GM13976 (cell line): ENCODE measurements at regions not wholly inside any gene's neighbourhood (a gene's known extent, or its start where the extent isn't known, plus 50 kb on each side); places are given as distances from the start of the nearest gene placed in this dataset.
"Not testable (repeated sequence)": the region's sequence is repeated elsewhere in the genome, so short reads cannot be mapped to it uniquely, and the experiment has no call there.

Experiments
- DNase-seq: peaks from one replicate; pipeline ENCODE4 v3.0.0; 2012; ENCODE audit warnings: low spot score
- in situ Hi-C: fragments of 300-500 bp; cut with MboI; formaldehyde crosslinking; loops from one replicate; pipeline ENCODE4 v1.12.0; 2022; ENCODE audit warnings: low sequenced_read_pairs, mixed read lengths, inconsistent platforms; ENCODE audit not compliant: unreplicated experiment
- TF ChIP-seq, protein P1 (sequence below): IDR thresholded peaks from 2 replicates; pipeline ENCODE4 v1.5.1; 2012; ENCODE audit warnings: borderline replicate concordance, mild to moderate bottlenecking; ENCODE audit not compliant: insufficient read depth; ENCODE audit errors: extremely low read depth, missing control alignments, control extremely low read depth

DNA sequence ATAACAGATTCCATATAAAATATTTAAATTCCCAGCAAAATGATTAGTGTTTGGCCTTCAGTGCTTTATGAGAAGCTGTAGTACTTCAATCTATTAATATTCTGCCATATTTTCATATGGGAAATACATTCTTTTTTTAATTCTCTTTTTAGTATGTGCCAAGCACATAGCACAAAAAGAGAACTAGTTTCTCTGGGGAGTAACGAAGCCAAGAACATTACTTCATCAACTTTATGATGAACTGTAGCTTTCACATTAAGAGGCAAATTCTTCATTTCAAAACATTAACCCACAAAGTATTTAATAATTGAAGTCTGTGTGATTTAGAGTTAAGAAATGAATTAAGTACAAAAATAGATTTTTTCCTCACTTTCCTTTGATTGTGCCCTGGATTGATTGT is 281.0 kb upstream of the EYS start:
- TF ChIP-seq, protein P1, sequence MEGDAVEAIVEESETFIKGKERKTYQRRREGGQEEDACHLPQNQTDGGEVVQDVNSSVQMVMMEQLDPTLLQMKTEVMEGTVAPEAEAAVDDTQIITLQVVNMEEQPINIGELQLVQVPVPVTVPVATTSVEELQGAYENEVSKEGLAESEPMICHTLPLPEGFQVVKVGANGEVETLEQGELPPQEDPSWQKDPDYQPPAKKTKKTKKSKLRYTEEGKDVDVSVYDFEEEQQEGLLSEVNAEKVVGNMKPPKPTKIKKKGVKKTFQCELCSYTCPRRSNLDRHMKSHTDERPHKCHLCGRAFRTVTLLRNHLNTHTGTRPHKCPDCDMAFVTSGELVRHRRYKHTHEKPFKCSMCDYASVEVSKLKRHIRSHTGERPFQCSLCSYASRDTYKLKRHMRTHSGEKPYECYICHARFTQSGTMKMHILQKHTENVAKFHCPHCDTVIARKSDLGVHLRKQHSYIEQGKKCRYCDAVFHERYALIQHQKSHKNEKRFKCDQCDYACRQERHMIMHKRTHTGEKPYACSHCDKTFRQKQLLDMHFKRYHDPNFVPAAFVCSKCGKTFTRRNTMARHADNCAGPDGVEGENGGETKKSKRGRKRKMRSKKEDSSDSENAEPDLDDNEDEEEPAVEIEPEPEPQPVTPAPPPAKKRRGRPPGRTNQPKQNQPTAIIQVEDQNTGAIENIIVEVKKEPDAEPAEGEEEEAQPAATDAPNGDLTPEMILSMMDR = no peak
- DNase-seq = no peak
- in situ Hi-C loops = no loop called here

DNA sequence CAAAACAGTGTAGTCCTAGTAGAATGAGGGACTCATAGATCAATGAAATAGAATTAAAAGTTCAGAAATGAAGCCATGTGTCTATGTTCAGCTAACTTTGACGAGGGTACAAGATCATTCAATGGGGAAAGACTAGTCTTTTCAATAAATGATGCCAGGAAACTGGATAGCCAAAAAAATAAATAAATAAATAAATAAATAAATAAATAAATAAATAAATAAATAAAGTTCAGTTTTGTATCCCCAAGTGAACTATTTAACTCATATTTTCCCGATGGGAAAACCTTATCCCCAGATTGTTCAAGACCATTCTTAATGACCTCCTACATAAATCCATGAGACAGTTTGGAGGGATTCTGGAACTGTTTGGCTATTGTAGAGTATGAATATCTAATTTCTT is 277.1 kb upstream of the EYS start:
- in situ Hi-C loops = no loop called here
- TF ChIP-seq, protein P1 = no peak
- DNase-seq = no peak

DNA sequence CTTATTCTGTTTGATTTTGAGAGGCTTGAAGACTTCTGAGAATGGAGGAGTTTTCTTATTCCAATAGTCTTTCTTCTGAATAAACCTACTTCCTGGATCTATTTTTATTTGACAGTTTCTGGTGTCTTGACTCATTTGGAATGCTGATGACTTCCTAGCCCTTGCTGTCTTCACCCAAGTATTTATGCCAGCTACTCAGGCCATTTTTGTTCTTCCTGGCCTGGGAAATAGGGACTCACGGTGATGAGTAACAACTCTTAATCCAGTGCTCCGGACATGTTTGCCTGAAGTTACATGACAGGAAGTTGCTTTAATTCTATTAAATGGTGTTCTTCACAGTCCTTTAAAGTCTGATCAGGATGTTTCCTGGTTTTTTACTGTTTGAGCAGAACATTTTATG is 272.1 kb upstream of the EYS start:
- DNase-seq = no peak

DNA sequence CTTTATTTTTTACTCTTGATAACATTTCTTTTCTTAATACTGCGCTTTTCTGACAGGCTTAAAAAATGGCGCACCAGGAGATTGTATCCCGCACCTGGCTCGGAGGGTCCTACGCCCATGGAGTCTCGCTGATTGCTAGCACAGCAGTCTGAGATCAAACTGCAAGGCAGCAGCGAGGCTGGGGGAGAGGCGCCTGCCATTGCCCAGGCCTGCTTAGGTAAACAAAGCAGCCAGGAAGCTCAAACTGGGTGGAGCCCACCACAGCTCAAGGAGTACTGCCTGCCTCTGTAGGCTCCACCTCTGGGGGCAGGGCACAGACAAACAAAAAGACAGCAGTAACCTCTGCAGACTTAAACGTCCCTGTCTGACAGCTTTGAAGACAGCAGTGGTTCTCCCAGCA is 264.2 kb upstream of the EYS start:
- in situ Hi-C loops, DNase-seq: not testable (repeated sequence)

More for the DNA sequence above, 272.1 kb upstream of the EYS start:
- TF ChIP-seq, protein P1 = no peak
- in situ Hi-C loops = no loop called here

DNA sequence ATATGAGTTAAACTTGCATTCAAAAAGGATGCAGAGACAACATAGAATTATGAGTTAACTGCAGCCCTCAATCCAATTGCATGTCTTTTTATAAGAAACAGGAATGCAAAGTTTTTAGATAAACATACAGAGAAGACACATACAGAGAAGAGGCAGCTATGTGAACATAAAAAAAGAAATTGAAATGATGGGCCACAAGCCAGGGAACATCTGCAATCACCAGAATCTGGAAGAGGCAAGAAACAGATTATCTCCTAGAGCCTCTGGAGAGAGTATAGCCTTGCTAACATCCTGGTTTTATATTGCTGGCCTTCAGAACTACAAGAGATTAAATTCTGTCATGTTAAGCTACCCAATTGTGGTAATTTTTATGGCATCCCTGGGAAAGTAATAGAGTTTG is 257.2 kb upstream of the EYS start:
- in situ Hi-C loops = no loop called here
- DNase-seq = no peak
- TF ChIP-seq, protein P1 = no peak

DNA sequence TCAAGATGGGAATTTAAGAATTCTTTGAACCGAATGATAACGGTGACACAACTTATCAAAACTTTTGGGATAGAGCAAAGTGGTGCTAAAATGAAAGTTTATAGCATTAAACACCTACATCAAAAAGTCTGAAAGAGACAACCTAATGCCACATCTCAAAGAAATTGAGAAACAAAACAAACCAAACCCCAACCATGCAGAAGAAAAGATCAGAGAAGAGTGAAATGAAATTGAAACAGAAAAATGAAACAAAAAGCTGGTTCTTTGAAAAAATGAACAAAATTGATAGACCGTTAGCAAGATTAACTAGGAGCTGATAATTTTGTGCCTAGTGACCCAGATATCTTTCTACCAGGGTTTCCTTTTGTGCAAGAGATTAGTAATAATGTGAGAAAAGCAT is 248.0 kb upstream of the EYS start:
- in situ Hi-C loops = no loop called here

DNA sequence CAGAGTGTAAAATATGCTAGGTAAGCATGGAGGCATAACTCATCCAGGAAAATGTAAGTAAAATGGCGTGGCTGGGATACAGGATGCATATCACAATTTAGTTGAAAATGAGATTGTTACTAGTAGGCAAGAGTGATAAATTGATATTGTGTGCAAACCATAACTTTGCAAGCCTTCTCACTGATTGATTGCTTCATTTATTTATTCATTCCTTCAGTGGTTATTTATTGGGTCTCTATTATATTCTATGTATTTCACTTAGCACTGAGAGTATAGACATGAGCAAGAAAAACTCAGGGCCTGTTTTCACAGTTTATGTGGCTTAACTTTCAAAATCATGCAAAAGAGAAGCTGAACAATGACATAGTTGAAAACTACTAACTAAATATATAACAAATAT is 241.0 kb upstream of the EYS start:
- no peak for DNase-seq
- TF ChIP-seq, protein P1 = no peak
- in situ Hi-C loops = no loop called here

More for the DNA sequence above, 248.0 kb upstream of the EYS start:
- DNase-seq = no peak
- TF ChIP-seq, protein P1 = no peak
